GM18520 (cell line): ENCODE measurements at regions not wholly inside any gene's neighbourhood (a gene's known extent, or its start where the extent isn't known, plus 50 kb on each side); places are given as distances from the start of the nearest gene placed in this dataset.
"Not testable (repeated sequence)": the region's sequence is repeated elsewhere in the genome, so short reads cannot be mapped to it uniquely, and the experiment has no call there.

ENCODE experiments used
- ATAC-seq: cut with Tn5 transposase; IDR thresholded peaks from one replicate; pipeline ENCODE4 v1.9.1; 2021; ENCODE audit not compliant: unreplicated experiment

DNA sequence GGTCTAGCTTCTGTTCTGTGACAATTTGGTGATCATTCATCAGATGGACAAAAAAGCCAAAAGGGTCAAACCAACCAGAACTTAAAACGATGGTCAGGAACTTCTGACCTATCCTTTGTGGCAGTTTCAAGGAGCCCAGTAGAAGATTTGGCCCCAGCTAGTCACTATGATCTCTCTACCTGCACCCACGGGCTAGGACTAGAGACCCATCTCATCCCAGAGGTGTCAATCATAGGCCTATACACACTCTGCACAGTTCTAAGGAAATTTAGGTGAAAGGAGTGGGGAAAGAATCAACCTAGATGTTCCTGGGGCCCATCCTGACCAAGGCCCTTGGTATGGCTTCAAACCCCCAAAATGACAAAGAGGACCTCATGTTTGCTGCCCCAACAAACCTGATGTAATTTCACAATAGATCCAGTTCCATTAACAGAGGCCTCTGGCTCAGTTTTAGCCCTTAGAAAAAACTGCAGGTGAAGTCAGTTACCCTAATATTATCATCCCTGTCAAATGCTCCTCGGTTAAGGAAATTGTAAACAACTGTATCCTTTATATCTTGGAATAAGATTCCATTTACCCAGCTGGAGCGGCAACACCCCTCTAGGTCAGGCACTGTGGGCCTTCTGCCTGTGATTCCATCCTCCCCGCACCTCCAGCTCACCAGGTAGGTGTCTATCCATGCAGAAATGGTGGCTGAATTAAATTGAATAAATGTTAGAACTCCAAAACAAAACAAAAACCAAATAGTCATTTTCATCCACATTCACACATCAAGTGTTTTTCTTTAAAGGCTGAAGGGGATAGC lies 138.7 kb downstream of the ENC1 start:
- ATAC-seq: no peak

GRCh38 chr5:74500110-74500917 lies 140.2 kb downstream of the ENC1 start:
- ATAC-seq: no peak

GRCh38 chr5:74499256-74500050 lies 141.1 kb downstream of the ENC1 start:
- no peak for ATAC-seq

GRCh38 chr5:74497706-74498105 lies 142.8 kb downstream of the ENC1 start:
- no peak for ATAC-seq

GRCh38 chr5:74493411-74493810 lies 147.1 kb downstream of the ENC1 start:
- no peak for ATAC-seq

GRCh38 chr5:74492230-74492629 lies 148.3 kb downstream of the ENC1 start:
- ATAC-seq: no peak

- no peak for ATAC-seq
Observed at GRCh38 chr5:74491586-74491985, 148.9 kb downstream of the ENC1 start.

DNA sequence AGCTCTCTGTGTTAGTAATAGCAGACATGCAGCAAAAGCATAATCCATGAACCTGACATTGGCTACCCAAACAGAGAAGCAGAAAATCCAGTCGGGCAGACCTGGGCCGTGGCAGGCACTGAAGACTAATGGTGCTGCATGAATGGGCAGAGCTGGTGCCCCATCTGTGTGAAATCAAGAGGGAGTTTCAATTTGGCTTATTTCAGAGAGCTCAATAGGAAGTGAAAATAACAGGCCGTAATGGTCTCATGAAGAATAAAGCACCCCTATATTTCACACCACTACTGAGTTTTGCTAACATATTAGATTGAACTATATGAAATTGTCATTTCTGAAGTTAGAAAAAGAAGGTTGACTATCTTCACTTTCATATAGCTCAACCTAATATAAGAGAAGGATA lies 149.7 kb downstream of the ENC1 start:
- peak; percentile 89 for ATAC-seq

GRCh38 chr5:74482990-74483389 lies 157.5 kb downstream of the ENC1 start:
- ATAC-seq: no peak

GRCh38 chr5:74482523-74482922 lies 158.0 kb downstream of the ENC1 start:
- ATAC-seq: no peak

GRCh38 chr5:74481357-74481756 lies 159.2 kb downstream of the ENC1 start:
- not testable (repeated sequence) for ATAC-seq

DNA sequence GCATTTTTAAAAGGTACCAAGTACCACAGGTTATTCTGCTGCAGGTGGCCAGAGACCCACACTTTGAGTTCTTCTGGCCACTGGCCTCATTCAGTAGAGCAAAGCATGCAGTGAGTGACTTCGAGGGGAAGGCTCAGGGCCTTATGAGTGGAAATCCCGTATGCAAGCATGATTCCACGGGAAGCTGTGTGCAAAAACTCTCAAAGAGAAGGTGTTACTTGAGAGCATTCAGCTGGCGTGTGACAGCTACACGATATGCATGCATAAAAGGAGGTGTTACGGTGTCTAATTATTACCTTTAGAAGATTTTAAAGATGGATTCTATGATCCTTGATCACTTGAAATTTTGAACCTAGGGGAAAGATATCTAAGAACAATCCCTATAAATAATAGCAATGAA lies 160.3 kb downstream of the ENC1 start:
- ATAC-seq: no peak

- ATAC-seq: no peak
Observed at GRCh38 chr5:74478328-74478727, 162.2 kb downstream of the ENC1 start.

GRCh38 chr5:74477761-74478160 lies 162.8 kb downstream of the ENC1 start:
- ATAC-seq: no peak

- ATAC-seq: no peak
Observed at GRCh38 chr5:74476819-74477453, 163.6 kb downstream of the ENC1 start.

- no peak for ATAC-seq
Observed at GRCh38 chr5:74476046-74476818, 164.3 kb downstream of the ENC1 start.

- no peak for ATAC-seq
Observed at GRCh38 chr5:74471875-74472274, 168.7 kb downstream of the ENC1 start.

GRCh38 chr5:74469234-74469994 lies 171.1 kb downstream of the ENC1 start:
- ATAC-seq: no peak

DNA sequence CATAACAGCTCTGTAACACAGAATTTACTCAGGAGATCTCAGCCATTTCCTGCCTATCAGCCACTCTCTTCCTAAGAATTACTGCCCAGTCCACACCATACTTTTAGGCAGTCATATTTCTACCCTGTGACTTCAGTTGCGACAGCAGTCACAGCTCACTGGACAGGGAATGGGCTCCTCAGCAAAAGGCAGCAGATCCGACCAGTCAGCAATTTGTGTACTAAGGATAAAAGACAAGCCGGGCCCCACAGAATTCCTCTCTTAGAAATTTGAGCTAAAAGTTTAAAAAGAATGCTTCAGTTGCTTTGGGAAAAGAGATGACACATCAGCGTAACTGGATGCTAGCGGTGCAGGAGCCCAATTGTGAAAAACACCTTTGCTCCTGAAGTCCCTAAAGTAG lies 172.1 kb downstream of the ENC1 start:
- ATAC-seq: no peak

- no peak for ATAC-seq
Observed at GRCh38 chr5:74465724-74466123, 174.8 kb downstream of the ENC1 start.
